ENCODE measurements at regions not wholly inside any gene's neighbourhood (a gene's known extent, or its start where the extent isn't known, plus 50 kb on each side); places are given as distances from the start of the nearest gene placed in this dataset.

DNA sequence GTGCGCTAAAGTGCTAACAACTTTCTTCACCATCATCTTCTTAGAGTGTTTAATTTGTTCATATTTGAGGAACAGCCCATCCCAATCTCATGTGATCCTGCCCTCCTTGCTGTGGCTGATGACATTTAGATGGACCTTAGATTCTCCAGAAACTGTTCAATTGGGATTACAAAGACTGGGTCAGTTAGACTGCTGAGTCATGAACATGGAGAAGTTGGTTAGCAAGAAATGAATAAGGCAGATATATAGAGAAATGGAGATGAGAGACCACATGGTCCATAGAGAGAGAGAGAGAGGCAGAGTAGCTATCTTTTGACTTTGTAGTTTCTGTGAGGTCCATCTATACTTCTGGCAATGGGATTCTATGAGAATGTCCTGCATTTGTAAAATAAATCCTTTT is 275.9 kb downstream of the GLUD2 start:
- TF ChIP-seq, protein P1, sequence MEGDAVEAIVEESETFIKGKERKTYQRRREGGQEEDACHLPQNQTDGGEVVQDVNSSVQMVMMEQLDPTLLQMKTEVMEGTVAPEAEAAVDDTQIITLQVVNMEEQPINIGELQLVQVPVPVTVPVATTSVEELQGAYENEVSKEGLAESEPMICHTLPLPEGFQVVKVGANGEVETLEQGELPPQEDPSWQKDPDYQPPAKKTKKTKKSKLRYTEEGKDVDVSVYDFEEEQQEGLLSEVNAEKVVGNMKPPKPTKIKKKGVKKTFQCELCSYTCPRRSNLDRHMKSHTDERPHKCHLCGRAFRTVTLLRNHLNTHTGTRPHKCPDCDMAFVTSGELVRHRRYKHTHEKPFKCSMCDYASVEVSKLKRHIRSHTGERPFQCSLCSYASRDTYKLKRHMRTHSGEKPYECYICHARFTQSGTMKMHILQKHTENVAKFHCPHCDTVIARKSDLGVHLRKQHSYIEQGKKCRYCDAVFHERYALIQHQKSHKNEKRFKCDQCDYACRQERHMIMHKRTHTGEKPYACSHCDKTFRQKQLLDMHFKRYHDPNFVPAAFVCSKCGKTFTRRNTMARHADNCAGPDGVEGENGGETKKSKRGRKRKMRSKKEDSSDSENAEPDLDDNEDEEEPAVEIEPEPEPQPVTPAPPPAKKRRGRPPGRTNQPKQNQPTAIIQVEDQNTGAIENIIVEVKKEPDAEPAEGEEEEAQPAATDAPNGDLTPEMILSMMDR (optimal IDR thresholded peaks at IDR 0.05 in 1 of 3, IDR thresholded peaks at IDR 0.05 in 1 of 3, conservative IDR thresholded peaks at IDR 0.05 in 1 of 3; ENCODE audit: extremely low read depth in 1 of 3, insufficient read depth in 2 of 3, low read length in 3 of 3) = no peak
- TF ChIP-seq EZH2 (IDR thresholded peaks at IDR 0.05; ENCODE audit: low read length) = no peak

All from keratinocyte (primary cell).